ENCODE measurements at regions not wholly inside any gene's neighbourhood (a gene's known extent, or its start where the extent isn't known, plus 50 kb on each side); places are given as distances from the start of the nearest gene placed in this dataset.

GRCh38 chr17:71405101-71405500 is 715.7 kb upstream of the SOX9 start:
- DNase-seq, result no peak
- Histone ChIP-seq H3K27ac (ENCODE audit: low read depth in 2 of 2, low read length in 2 of 2) (no peak overlapping the region), H3K27me3 (ENCODE audit: control insufficient read depth, insufficient read depth, low read length) (no peaks in the 10 kb centered on the region), H3K9me3 (ENCODE audit: control insufficient read depth in 2 of 3, insufficient read depth in 1 of 3, low read length in 3 of 3) (no peaks in the 10 kb centered on the region), H3K4me1 (ENCODE audit: control insufficient read depth in 2 of 3, insufficient read depth in 2 of 3, low read depth in 1 of 3, low read length in 3 of 3) (no peaks in the 10 kb centered on the region), H3K4me3 (ENCODE audit: low read length in 3 of 3) (no peak overlapping the region), H3K36me3 (ENCODE audit: control insufficient read depth in 2 of 3, insufficient read depth in 3 of 3, low read length in 3 of 3) (no peaks in the 10 kb centered on the region), H3K9ac (ENCODE audit: low read length in 3 of 3) (no peak overlapping the region)
- no peak for TF ChIP-seq CTCF (IDR thresholded peaks at IDR 0.05; ENCODE audit: borderline replicate concordance, extremely low read depth, insufficient read depth)
- intact Hi-C loops (cut with DNase I), result no loop called here
- no peak for FAIRE-seq

GRCh38 chr17:71407981-71408380 is 712.8 kb upstream of the SOX9 start:
- H3K4me3 ChIP-seq (ENCODE audit: low read length in 3 of 3), result no peak overlapping the region
- no peaks in the 10 kb centered on the region for H3K27me3 ChIP-seq (ENCODE audit: control insufficient read depth, insufficient read depth, low read length)
- DNase-seq, result no peak
- no peak overlapping the region for H3K27ac ChIP-seq (ENCODE audit: low read depth in 2 of 2, low read length in 2 of 2)
- H3K9ac ChIP-seq (ENCODE audit: low read length in 3 of 3), result no peak overlapping the region
- no peaks in the 10 kb centered on the region for H3K4me1 ChIP-seq (ENCODE audit: control insufficient read depth in 2 of 3, insufficient read depth in 2 of 3, low read depth in 1 of 3, low read length in 3 of 3)
- H3K9me3 ChIP-seq (ENCODE audit: control insufficient read depth in 2 of 3, insufficient read depth in 1 of 3, low read length in 3 of 3), result no peaks in the 10 kb centered on the region
- TF ChIP-seq CTCF (IDR thresholded peaks at IDR 0.05; ENCODE audit: borderline replicate concordance, extremely low read depth, insufficient read depth), result no peak
- no peaks in the 10 kb centered on the region for H3K36me3 ChIP-seq (ENCODE audit: control insufficient read depth in 2 of 3, insufficient read depth in 3 of 3, low read length in 3 of 3)
- intact Hi-C loops (cut with DNase I), result no loop called here
- FAIRE-seq, result no peak

GRCh38 chr17:71409137-71409536 is 711.7 kb upstream of the SOX9 start:
- no peak overlapping the region for H3K27ac ChIP-seq (ENCODE audit: low read depth in 2 of 2, low read length in 2 of 2)
- no peaks in the 10 kb centered on the region for H3K4me1 ChIP-seq (ENCODE audit: control insufficient read depth in 2 of 3, insufficient read depth in 2 of 3, low read depth in 1 of 3, low read length in 3 of 3)
- DNase-seq (no peak), FAIRE-seq (no peak)
- intact Hi-C loops (cut with DNase I), result no loop called here
- no peaks in the 10 kb centered on the region for H3K36me3 ChIP-seq (ENCODE audit: control insufficient read depth in 2 of 3, insufficient read depth in 3 of 3, low read length in 3 of 3)
- H3K9ac ChIP-seq (ENCODE audit: low read length in 3 of 3), result no peak overlapping the region
- no peak for TF ChIP-seq CTCF (IDR thresholded peaks at IDR 0.05; ENCODE audit: borderline replicate concordance, extremely low read depth, insufficient read depth)
- H3K4me3 ChIP-seq (ENCODE audit: low read length in 3 of 3), result no peak overlapping the region
- no peaks in the 10 kb centered on the region for H3K9me3 ChIP-seq (ENCODE audit: control insufficient read depth in 2 of 3, insufficient read depth in 1 of 3, low read length in 3 of 3)
- no peaks in the 10 kb centered on the region for H3K27me3 ChIP-seq (ENCODE audit: control insufficient read depth, insufficient read depth, low read length)

GRCh38 chr17:71409712-71410111 is 711.1 kb upstream of the SOX9 start:
- H3K27me3 ChIP-seq (ENCODE audit: control insufficient read depth, insufficient read depth, low read length), result no peaks in the 10 kb centered on the region
- no peak overlapping the region for H3K9ac ChIP-seq (ENCODE audit: low read length in 3 of 3)
- intact Hi-C loops (cut with DNase I), result no loop called here
- H3K4me1 ChIP-seq (ENCODE audit: control insufficient read depth in 2 of 3, insufficient read depth in 2 of 3, low read depth in 1 of 3, low read length in 3 of 3), result no peaks in the 10 kb centered on the region
- no peak overlapping the region for H3K27ac ChIP-seq (ENCODE audit: low read depth in 2 of 2, low read length in 2 of 2)
- no peak for FAIRE-seq
- H3K36me3 ChIP-seq (ENCODE audit: control insufficient read depth in 2 of 3, insufficient read depth in 3 of 3, low read length in 3 of 3), result no peaks in the 10 kb centered on the region
- DNase-seq, result no peak
- H3K4me3 ChIP-seq (ENCODE audit: low read length in 3 of 3), result no peak overlapping the region
- no peak for TF ChIP-seq CTCF (IDR thresholded peaks at IDR 0.05; ENCODE audit: borderline replicate concordance, extremely low read depth, insufficient read depth)
- H3K9me3 ChIP-seq (ENCODE audit: control insufficient read depth in 2 of 3, insufficient read depth in 1 of 3, low read length in 3 of 3), result no peaks in the 10 kb centered on the region

Measured in kidney (tissue), 13 donors.